ENCODE measurements at regions not wholly inside any gene's neighbourhood (a gene's known extent, or its start where the extent isn't known, plus 50 kb on each side); places are given as distances from the start of the nearest gene placed in this dataset.
"Not testable (repeated sequence)": the region's sequence is repeated elsewhere in the genome, so short reads cannot be mapped to it uniquely, and the experiment has no call there.

DNA sequence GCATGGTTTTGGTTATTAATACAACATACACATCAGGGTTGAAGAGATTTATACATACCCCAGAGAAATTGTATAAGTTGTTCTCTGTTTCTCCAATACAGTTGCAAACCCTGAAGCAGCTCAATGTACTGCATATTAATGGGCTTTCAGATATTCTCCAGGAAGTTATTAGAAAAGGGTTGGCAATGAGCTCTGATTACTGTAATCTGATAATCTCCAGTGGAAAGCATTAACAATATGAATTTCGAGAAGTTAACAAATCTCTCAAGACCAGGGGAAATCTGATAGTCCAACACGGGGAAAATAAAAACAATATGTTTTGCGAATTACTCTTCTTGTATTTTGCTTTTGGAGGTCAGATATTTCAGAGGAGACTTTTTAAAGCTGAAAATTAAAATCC, 950.1 kb downstream of the TBL1XR1 start:
- H3K27ac ChIP-seq: no peak overlapping the region
- peak overlapping the region; percentile 5 for H3K9ac ChIP-seq (ENCODE audit: insufficient read length)
- no peaks in the 10 kb centered on the region for H3K36me3 ChIP-seq (ENCODE audit: insufficient read depth, low read length)
- TF ChIP-seq FOXP2 (optimal IDR thresholded peaks at IDR 0.05; ENCODE audit: control extremely low read depth, extremely low read length, insufficient read depth) (no peak), EZH2 (IDR thresholded peaks at IDR 0.05) (no peak), POLR2AphosphoS5 (IDR thresholded peaks at IDR 0.05; ENCODE audit: borderline replicate concordance, low read depth, low read length) (no peak)
- DNase-seq (ENCODE audit: low read depth, low spot score): peak; percentile 24
- no peaks in the 10 kb centered on the region for H3K9me3 ChIP-seq (ENCODE audit: low read depth, low read length)
- H3K4me3 ChIP-seq: peak overlapping the region; percentile 4; the same call in 1 of the 2 replicates

GRCh38 chr3:176219970-176220369, 977.3 kb downstream of the TBL1XR1 start:
- Histone ChIP-seq H3K9ac (ENCODE audit: insufficient read length) (no peak overlapping the region), H3K36me3 (ENCODE audit: insufficient read depth, low read length) (no peaks in the 10 kb centered on the region), H3K4me3 (no peak overlapping the region), H3K27ac (no peak overlapping the region), H3K9me3 (ENCODE audit: low read depth, low read length) (no peaks in the 10 kb centered on the region)
- TF ChIP-seq POLR2AphosphoS5 (IDR thresholded peaks at IDR 0.05; ENCODE audit: borderline replicate concordance, low read depth, low read length) (no peak), EZH2 (IDR thresholded peaks at IDR 0.05) (no peak), FOXP2 (optimal IDR thresholded peaks at IDR 0.05; ENCODE audit: control extremely low read depth, extremely low read length, insufficient read depth) (no peak)
- DNase-seq (ENCODE audit: low read depth, low spot score): no peak

DNA sequence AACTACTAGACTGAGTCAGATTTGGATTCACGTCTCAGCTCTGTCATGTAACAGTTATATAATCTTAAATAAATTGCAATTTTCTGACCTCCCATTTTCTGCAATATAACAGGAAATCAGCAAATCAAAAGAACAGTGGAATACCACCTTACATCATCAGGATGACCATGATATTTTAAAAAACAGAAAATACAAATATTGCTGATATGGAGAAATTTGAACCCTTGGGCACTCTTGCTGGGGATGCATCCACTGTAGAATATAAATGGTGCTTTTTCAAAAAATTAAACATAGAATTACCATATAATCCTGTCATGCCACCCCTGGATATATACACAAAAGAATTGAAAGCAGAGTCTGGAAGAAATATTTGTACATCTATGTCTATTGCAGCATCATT, 982.5 kb downstream of the TBL1XR1 start:
- H3K4me3 ChIP-seq: no peak overlapping the region
- no peak overlapping the region for H3K9ac ChIP-seq (ENCODE audit: insufficient read length)
- H3K27ac ChIP-seq: no peak overlapping the region
- DNase-seq (ENCODE audit: low read depth, low spot score): no peak
- no peaks in the 10 kb centered on the region for H3K9me3 ChIP-seq (ENCODE audit: low read depth, low read length)
- H3K36me3 ChIP-seq (ENCODE audit: insufficient read depth, low read length): no peaks in the 10 kb centered on the region
- no peak for TF ChIP-seq POLR2AphosphoS5 (IDR thresholded peaks at IDR 0.05; ENCODE audit: borderline replicate concordance, low read depth, low read length)

DNA sequence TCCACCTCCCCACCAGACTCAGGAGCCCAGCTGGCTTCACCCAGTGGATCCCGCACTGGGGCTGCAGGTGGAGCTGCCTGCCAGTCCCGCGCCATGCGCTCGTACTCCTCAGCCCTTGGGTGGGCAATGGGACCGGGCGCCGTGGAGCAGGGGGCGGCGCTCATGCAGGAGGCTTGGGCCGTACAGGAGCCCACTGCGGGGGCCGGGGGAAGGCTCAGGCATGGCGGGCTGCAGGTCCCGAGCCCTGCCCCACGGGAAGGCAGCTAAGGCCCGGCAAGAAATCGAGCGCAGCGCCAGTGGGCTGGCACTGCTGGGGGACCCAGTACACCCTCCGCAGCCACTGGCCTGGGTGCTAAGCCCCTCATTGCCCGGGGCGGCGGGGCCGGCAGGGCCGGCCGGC, 984.0 kb downstream of the TBL1XR1 start:
- H3K4me3 ChIP-seq; H3K9ac ChIP-seq (ENCODE audit: insufficient read length); H3K27ac ChIP-seq; H3K9me3 ChIP-seq (ENCODE audit: low read depth, low read length); H3K36me3 ChIP-seq (ENCODE audit: insufficient read depth, low read length); DNase-seq (ENCODE audit: low read depth, low spot score): not testable (repeated sequence)

DNA sequence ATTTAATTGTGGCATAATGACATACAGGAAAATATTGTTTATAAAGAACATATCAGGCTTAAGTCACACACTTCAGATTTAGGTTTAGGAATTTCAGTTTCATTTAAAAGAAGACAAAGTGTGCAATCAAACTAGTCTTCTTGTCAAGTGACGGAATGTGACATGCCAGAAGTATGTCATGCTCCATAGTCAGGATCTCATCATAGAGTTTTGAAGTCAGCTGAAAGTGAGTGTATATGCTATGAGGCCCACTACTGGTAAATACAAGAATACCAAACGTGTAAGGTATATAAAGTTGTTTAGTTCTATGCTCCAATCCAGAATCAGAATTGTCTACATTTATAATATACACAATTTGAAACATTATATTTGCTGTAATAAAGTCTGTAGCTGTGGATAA, 988.4 kb downstream of the TBL1XR1 start:
- Histone ChIP-seq H3K9me3 (ENCODE audit: low read depth, low read length) (no peaks in the 10 kb centered on the region), H3K27ac (no peak overlapping the region), H3K36me3 (ENCODE audit: insufficient read depth, low read length) (no peaks in the 10 kb centered on the region), H3K4me3 (no peak overlapping the region), H3K9ac (ENCODE audit: insufficient read length) (no peak overlapping the region)
- no peak for DNase-seq (ENCODE audit: low read depth, low spot score)
- TF ChIP-seq FOXP2 (optimal IDR thresholded peaks at IDR 0.05; ENCODE audit: control extremely low read depth, extremely low read length, insufficient read depth): no peak
- TF ChIP-seq EZH2 (IDR thresholded peaks at IDR 0.05): no peak
- no peak for TF ChIP-seq POLR2AphosphoS5 (IDR thresholded peaks at IDR 0.05; ENCODE audit: borderline replicate concordance, low read depth, low read length)

DNA sequence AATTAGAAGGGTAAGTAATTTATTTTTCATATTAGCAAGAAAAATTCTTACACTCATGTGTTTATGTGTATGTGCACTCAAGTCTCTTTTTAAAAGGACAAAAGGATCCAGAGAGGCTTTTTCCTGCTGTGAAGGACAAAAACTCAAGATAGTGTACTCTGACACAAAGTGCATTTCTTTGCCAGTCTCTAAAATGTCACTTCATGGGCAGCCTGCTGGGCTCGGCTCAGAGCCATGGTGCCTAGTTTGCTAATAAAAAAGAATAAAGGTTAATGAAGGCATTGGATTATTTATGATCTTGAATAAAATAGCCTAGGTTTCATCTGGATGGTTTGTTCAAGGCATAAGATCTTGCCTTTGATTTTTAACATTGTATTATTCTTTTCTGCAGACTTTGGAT, 989.0 kb downstream of the TBL1XR1 start:
- Histone ChIP-seq H3K9me3 (ENCODE audit: low read depth, low read length) (no peaks in the 10 kb centered on the region), H3K9ac (ENCODE audit: insufficient read length) (no peak overlapping the region), H3K27ac (peak overlapping the region; percentile 9; the same call in 1 of the 2 replicates), H3K4me3 (no peak overlapping the region), H3K36me3 (ENCODE audit: insufficient read depth, low read length) (no peaks in the 10 kb centered on the region)
- no peak for DNase-seq (ENCODE audit: low read depth, low spot score)
- TF ChIP-seq FOXP2 (optimal IDR thresholded peaks at IDR 0.05; ENCODE audit: control extremely low read depth, extremely low read length, insufficient read depth) (no peak), POLR2AphosphoS5 (IDR thresholded peaks at IDR 0.05; ENCODE audit: borderline replicate concordance, low read depth, low read length) (no peak), EZH2 (IDR thresholded peaks at IDR 0.05) (no peak)

DNA sequence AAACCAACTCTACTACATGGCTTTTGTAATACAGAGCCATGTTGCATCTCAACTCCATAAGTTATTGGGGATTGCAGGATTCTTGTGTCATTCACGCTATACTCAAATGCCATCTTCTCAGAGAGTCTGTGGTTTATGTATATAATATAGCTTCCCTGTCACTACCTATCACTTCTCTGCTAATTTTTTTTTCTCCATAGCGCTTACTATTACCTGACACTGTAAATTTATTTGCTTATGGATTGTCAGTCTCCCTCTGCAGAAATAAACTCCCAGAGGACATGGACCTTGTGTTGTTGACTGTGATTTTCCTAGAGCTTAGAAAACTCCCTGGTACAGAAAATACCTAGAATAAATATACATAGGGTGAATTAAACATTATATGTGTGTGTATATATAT, 990.5 kb downstream of the TBL1XR1 start:
- DNase-seq (ENCODE audit: low read depth, low spot score): no peak
- H3K4me3 ChIP-seq: no peak overlapping the region
- no peaks in the 10 kb centered on the region for H3K9me3 ChIP-seq (ENCODE audit: low read depth, low read length)
- no peaks in the 10 kb centered on the region for H3K36me3 ChIP-seq (ENCODE audit: insufficient read depth, low read length)
- no peak for TF ChIP-seq FOXP2 (optimal IDR thresholded peaks at IDR 0.05; ENCODE audit: control extremely low read depth, extremely low read length, insufficient read depth)
- no peak for TF ChIP-seq EZH2 (IDR thresholded peaks at IDR 0.05)
- no peak for TF ChIP-seq POLR2AphosphoS5 (IDR thresholded peaks at IDR 0.05; ENCODE audit: borderline replicate concordance, low read depth, low read length)
- no peak overlapping the region for H3K9ac ChIP-seq (ENCODE audit: insufficient read length)
- H3K27ac ChIP-seq: no peak overlapping the region

- Histone ChIP-seq H3K9me3 (ENCODE audit: low read depth, low read length) (peaks cover 4% of the 10 kb centered on the region; the same call in 1 of the 2 replicates), H3K27ac (no peak overlapping the region), H3K9ac (ENCODE audit: insufficient read length) (no peak overlapping the region), H3K4me3 (no peak overlapping the region), H3K36me3 (ENCODE audit: insufficient read depth, low read length) (no peaks in the 10 kb centered on the region)
- no peak for TF ChIP-seq EZH2 (IDR thresholded peaks at IDR 0.05)
- TF ChIP-seq FOXP2 (optimal IDR thresholded peaks at IDR 0.05; ENCODE audit: control extremely low read depth, extremely low read length, insufficient read depth): no peak
- no peak for TF ChIP-seq POLR2AphosphoS5 (IDR thresholded peaks at IDR 0.05; ENCODE audit: borderline replicate concordance, low read depth, low read length)
- no peak for DNase-seq (ENCODE audit: low read depth, low spot score)
These were observed 994.6 kb downstream of the TBL1XR1 start for GRCh38 chr3:176202652-176203051.

DNA sequence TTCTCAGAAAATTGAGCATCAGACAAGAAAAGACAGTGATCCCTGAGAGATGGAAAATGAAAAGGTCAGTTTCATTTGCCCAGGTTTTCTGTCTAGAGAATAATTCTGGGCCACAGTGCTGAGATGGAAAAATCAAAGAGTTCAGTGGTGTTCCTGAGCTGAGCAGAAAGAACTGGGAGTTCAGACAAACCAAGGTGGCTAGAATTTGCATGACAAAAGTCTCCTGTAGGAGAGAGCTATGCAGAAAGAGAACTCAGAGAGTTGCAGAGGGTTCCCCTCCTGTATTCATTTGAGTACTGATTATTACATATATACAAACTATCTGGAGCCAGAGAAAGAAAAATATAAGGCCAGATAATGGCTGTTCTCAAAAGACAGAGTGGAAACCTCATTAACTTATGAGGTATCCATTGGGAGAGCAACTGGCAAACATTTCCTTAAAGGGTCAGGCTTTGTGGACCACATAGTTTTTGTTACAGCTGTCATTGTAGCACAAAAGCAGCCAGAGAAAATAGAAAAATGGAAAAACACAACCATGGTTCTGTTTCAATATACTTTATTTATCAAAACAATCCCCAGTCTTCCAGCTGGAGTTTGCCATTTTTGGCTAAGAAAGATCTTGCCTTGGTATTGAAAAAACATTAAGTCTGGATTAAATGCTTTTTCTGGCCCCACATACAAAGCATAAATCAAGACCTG, 1004.1 kb downstream of the TBL1XR1 start:
- Histone ChIP-seq H3K9ac (ENCODE audit: insufficient read length) (no peak overlapping the region), H3K9me3 (ENCODE audit: low read depth, low read length) (peaks cover 2% of the 10 kb centered on the region; the same call in 1 of the 2 replicates), H3K27ac (no peak overlapping the region), H3K4me3 (no peak overlapping the region), H3K36me3 (ENCODE audit: insufficient read depth, low read length) (no peaks in the 10 kb centered on the region)
- no peak for DNase-seq (ENCODE audit: low read depth, low spot score)
- no peak for TF ChIP-seq FOXP2 (optimal IDR thresholded peaks at IDR 0.05; ENCODE audit: control extremely low read depth, extremely low read length, insufficient read depth)
- TF ChIP-seq POLR2AphosphoS5 (IDR thresholded peaks at IDR 0.05; ENCODE audit: borderline replicate concordance, low read depth, low read length): no peak
